CD4-positive, CD25-positive, alpha-beta regulatory T cell (primary cell): ENCODE measurements at regions not wholly inside any gene's neighbourhood (a gene's known extent, or its start where the extent isn't known, plus 50 kb on each side); places are given as distances from the start of the nearest gene placed in this dataset.

Experiments
- ATAC-seq, 2 donors: fragments of 150-1000 bp; cut with Tn5 transposase; one replicate each; pipeline ENCODE4 v1.10.0; 2021; ENCODE audit warnings: low read depth in 2 of 2, moderate number of reproducible peaks in 2 of 2, moderate library complexity in 1 of 2
- DNase-seq, 3 donors: peaks; one replicate each; pipeline versions ENCODE4 v3.0.0 to v3.0.0-alpha.2; 2012 to 2022; ENCODE audit warnings: mixed read lengths in 1 of 3
- H3K27ac ChIP-seq: one replicate; pipeline ENCODE4 v1.7.0; 2013; ENCODE audit warnings: mild to moderate bottlenecking, low read length; ENCODE audit not compliant: insufficient read depth, poor library complexity, severe bottlenecking
- H3K27me3 ChIP-seq: one replicate; pipeline ENCODE4 v1.7.0; 2013; ENCODE audit warnings: low read length; ENCODE audit not compliant: control insufficient read depth, insufficient read depth
- H3K36me3 ChIP-seq: one replicate; pipeline ENCODE4 v1.7.0; 2013; ENCODE audit warnings: mild to moderate bottlenecking, low read length, moderate library complexity; ENCODE audit not compliant: control insufficient read depth, insufficient read depth
- H3K4me1 ChIP-seq: 2 replicates; pipeline ENCODE4 v1.7.0; 2013; ENCODE audit warnings: mild to moderate bottlenecking, low read length; ENCODE audit not compliant: insufficient read depth, control insufficient read depth, poor library complexity, severe bottlenecking
- H3K4me3 ChIP-seq: one replicate; pipeline ENCODE4 v1.7.0; 2013; ENCODE audit warnings: low read depth, mild to moderate bottlenecking, low read length, moderate library complexity
- H3K9me3 ChIP-seq, 2 experiments: 1 replicate in 1 of 2; 2 replicates in 1 of 2; pipeline ENCODE4 v1.7.0; 2013; ENCODE audit warnings: low read length in 2 of 2, mild to moderate bottlenecking in 1 of 2, moderate library complexity in 1 of 2; ENCODE audit not compliant: control insufficient read depth in 2 of 2
- H3K27ac Mint-ChIP-seq, 3 donors: one replicate each; pipeline ENCODE4 v1.8.0; 2020 to 2022; ENCODE audit warnings: mild to moderate bottlenecking in 3 of 3, mixed read lengths in 3 of 3, moderate library complexity in 2 of 3
- H3K27me3 Mint-ChIP-seq: one replicate; pipeline ENCODE4 v1.8.0; 2022; ENCODE audit warnings: mild to moderate bottlenecking, mixed read lengths
- H3K36me3 Mint-ChIP-seq: one replicate; pipeline ENCODE4 v1.8.0; 2020; ENCODE audit warnings: mixed read lengths
- H3K4me1 Mint-ChIP-seq, 4 donors: one replicate each; pipeline ENCODE4 v1.8.0; 2020 to 2022; ENCODE audit warnings: mixed read lengths in 4 of 4, mild to moderate bottlenecking in 1 of 4
- H3K4me3 Mint-ChIP-seq, 4 donors: one replicate each; pipeline ENCODE4 v1.8.0; 2020 to 2022; ENCODE audit warnings: mild to moderate bottlenecking in 4 of 4, mixed read lengths in 4 of 4, moderate library complexity in 3 of 4
- H3K9me3 Mint-ChIP-seq, 7 donors: one replicate each; pipeline ENCODE4 v1.8.0; 2020 to 2022; ENCODE audit warnings: mixed read lengths in 7 of 7, mild to moderate bottlenecking in 3 of 7, moderate library complexity in 2 of 7

DNA sequence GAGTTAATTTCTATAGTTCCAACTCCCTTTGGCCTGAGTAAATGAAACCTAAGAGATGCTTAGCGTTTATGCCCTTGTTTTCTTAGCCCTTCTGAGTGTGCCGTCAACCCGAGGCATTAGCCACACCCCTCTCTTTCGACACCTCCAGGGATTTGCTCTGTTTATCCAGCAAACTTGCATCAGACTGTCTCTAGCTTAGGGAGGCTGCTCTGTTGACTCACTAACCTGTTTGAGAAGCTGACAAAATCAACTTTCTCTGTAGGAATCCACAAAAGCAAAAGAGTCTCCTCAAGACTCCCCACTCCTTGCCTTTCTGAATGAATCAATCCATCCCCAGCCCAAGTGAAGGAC, 317.6 kb downstream of the TNS1 start:
- Mint-ChIP-seq H3K4me3 (no peak overlapping the region), H3K27me3 (no peaks in the 10 kb centered on the region), H3K36me3 (no peaks in the 10 kb centered on the region), H3K4me1 (no peaks in the 10 kb centered on the region), H3K27ac (no peak overlapping the region), H3K9me3 (peaks cover 0 to 5% (median 0%) of the 10 kb centered on the region in 7 donors)
- Histone ChIP-seq H3K4me1 (no peaks in the 10 kb centered on the region), H3K9me3 (no peaks in the 10 kb centered on the region), H3K27ac (no peak overlapping the region), H3K36me3 (no peaks in the 10 kb centered on the region), H3K27me3 (no peaks in the 10 kb centered on the region), H3K4me3 (no peak overlapping the region)
- ATAC-seq (no peak), DNase-seq (no peak)

DNA sequence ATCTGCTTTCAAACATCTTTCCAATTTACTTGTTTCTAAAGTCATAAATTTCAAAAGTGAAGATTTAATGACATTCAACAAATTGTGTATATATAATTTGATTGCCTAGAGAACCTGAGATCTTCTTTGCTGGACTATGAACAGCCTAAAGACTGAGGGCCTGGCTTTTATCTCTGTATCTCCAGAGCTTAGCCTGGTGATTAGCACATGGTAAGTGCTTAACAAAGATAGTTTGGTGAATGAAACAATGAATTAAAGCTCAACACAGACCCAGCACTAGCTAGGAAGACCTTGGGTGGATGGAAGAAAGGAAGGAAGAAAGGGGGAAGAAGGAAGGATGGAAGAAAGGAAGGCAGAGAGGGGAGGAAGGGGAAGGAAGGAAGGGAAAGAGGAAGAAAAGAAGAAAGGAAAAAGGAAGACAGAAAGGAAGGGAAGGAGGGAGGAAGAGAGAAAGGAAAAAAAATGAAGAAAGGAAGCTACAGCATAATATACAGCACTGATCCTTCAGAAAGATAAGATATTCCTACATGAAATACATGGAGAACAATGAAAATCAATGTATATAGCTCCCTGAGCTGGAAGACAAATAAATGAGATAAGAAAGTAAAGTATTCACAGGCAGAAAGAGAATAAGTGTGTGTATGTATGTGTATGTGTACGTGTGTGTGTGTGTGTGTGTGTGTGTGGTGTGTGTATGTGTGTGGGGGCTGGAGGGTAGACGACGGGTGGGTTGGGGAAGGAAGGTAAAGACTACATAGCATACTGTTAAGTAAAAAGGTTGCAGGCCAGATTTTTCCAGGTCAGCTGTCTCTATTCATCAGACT, 318.2 kb downstream of the TNS1 start:
- no peak overlapping the region for H3K27ac ChIP-seq
- no peaks in the 10 kb centered on the region for H3K36me3 ChIP-seq
- Mint-ChIP-seq H3K4me1 (no peaks in the 10 kb centered on the region), H3K27ac (no peak overlapping the region), H3K9me3 (peaks cover 0 to 5% (median 0%) of the 10 kb centered on the region in 7 donors), H3K27me3 (no peaks in the 10 kb centered on the region), H3K36me3 (no peaks in the 10 kb centered on the region), H3K4me3 (no peak overlapping the region)
- ATAC-seq (no peak), DNase-seq (no peak)
- no peaks in the 10 kb centered on the region for H3K27me3 ChIP-seq
- no peaks in the 10 kb centered on the region for H3K9me3 ChIP-seq
- H3K4me3 ChIP-seq, result no peak overlapping the region
- H3K4me1 ChIP-seq, result no peaks in the 10 kb centered on the region

- DNase-seq, result no peak
- no peak for ATAC-seq
- H3K9me3 ChIP-seq, result no peaks in the 10 kb centered on the region
- H3K27ac Mint-ChIP-seq, result no peak overlapping the region
- H3K27me3 Mint-ChIP-seq, result no peaks in the 10 kb centered on the region
- no peak overlapping the region for H3K27ac ChIP-seq
- H3K27me3 ChIP-seq, result no peaks in the 10 kb centered on the region
- H3K36me3 ChIP-seq, result no peaks in the 10 kb centered on the region
- no peak overlapping the region for H3K4me3 ChIP-seq
- no peaks in the 10 kb centered on the region for H3K4me1 ChIP-seq
- peaks cover 0 to 7% (median 0%) of the 10 kb centered on the region in 7 donors for H3K9me3 Mint-ChIP-seq
- H3K4me1 Mint-ChIP-seq, result no peaks in the 10 kb centered on the region
- H3K4me3 Mint-ChIP-seq, result no peak overlapping the region
- H3K36me3 Mint-ChIP-seq, result no peaks in the 10 kb centered on the region
These were observed 319.5 kb downstream of the TNS1 start for GRCh38 chr2:217683106-217683870.

- Mint-ChIP-seq H3K36me3 (no peaks in the 10 kb centered on the region), H3K27me3 (no peaks in the 10 kb centered on the region), H3K4me3 (no peak overlapping the region), H3K27ac (no peak overlapping the region), H3K4me1 (no peaks in the 10 kb centered on the region), H3K9me3 (peaks cover 0 to 9% (median 0%) of the 10 kb centered on the region in 7 donors)
- Histone ChIP-seq H3K4me1 (no peaks in the 10 kb centered on the region), H3K27ac (no peak overlapping the region), H3K9me3 (no peaks in the 10 kb centered on the region), H3K4me3 (no peak overlapping the region), H3K27me3 (no peaks in the 10 kb centered on the region), H3K36me3 (no peaks in the 10 kb centered on the region)
- ATAC-seq, result no peak
- DNase-seq, result no peak
These were observed 321.0 kb downstream of the TNS1 start for GRCh38 chr2:217681791-217682190.

DNA sequence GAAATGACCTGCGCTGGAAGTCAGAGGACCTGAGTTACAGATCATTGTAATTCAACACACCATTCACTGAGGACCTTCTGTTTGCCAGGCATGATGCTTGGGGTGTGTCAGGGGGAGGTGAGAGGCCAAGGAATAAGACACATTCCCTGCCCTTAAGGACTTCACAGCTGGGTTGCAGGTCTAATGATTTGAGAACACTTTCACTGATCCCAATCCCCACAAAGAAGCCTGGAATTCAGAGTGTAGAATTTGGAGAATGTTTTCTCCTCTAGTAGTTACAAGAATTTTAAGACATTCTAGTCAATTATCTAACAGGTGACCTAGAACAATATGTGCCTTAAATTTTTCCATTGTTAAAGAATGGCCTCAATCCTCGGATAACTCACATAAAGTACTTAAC, 322.4 kb downstream of the TNS1 start:
- H3K9me3 Mint-ChIP-seq, result peaks cover 0 to 9% (median 0%) of the 10 kb centered on the region in 7 donors
- ATAC-seq (no peak), DNase-seq (no peak)
- no peak overlapping the region for H3K27ac Mint-ChIP-seq
- no peaks in the 10 kb centered on the region for H3K27me3 ChIP-seq
- no peak overlapping the region for H3K27ac ChIP-seq
- H3K4me3 ChIP-seq, result no peak overlapping the region
- H3K36me3 Mint-ChIP-seq, result no peaks in the 10 kb centered on the region
- H3K4me1 Mint-ChIP-seq, result no peaks in the 10 kb centered on the region
- H3K4me1 ChIP-seq, result no peaks in the 10 kb centered on the region
- no peak overlapping the region for H3K4me3 Mint-ChIP-seq
- H3K9me3 ChIP-seq, result no peaks in the 10 kb centered on the region
- H3K36me3 ChIP-seq, result no peaks in the 10 kb centered on the region
- no peaks in the 10 kb centered on the region for H3K27me3 Mint-ChIP-seq

- H3K4me3 ChIP-seq, result no peak overlapping the region
- H3K36me3 ChIP-seq, result no peaks in the 10 kb centered on the region
- Mint-ChIP-seq H3K4me3 (no peak overlapping the region), H3K27me3 (peaks cover 5% of the 10 kb centered on the region), H3K27ac (no peak overlapping the region), H3K4me1 (no peaks in the 10 kb centered on the region), H3K9me3 (peaks cover 0 to 5% (median 1%) of the 10 kb centered on the region in 7 donors), H3K36me3 (no peaks in the 10 kb centered on the region)
- H3K9me3 ChIP-seq, result no peaks in the 10 kb centered on the region
- H3K27me3 ChIP-seq, result no peaks in the 10 kb centered on the region
- no peaks in the 10 kb centered on the region for H3K4me1 ChIP-seq
- DNase-seq (no peak), ATAC-seq (no peak)
- no peak overlapping the region for H3K27ac ChIP-seq
These were observed 329.2 kb downstream of the TNS1 start for GRCh38 chr2:217673627-217674026.

DNA sequence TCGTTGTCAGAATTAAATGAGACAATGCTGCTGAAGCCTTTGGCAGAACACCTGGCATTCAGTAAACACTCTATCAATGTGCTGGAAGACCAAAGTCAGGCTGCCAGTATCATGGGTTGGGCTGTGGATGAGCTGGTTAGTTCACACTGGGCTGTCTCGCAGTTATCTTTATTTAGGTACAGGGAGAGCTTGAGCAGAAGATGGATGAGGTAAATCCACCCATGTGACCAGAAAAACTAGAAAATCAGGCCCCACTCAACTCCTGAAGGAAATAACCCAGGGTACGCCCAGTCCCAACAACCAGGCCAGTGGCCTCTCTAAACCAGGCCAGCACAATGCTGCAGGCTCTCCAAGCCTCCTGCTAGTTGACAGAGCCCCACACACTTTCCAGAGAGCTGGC, 330.3 kb downstream of the TNS1 start:
- no peaks in the 10 kb centered on the region for H3K36me3 ChIP-seq
- ATAC-seq (no peak), DNase-seq (no peak)
- H3K4me1 ChIP-seq, result no peaks in the 10 kb centered on the region
- no peaks in the 10 kb centered on the region for H3K36me3 Mint-ChIP-seq
- H3K4me3 Mint-ChIP-seq, result no peak overlapping the region
- no peaks in the 10 kb centered on the region for H3K27me3 ChIP-seq
- no peak overlapping the region for H3K27ac Mint-ChIP-seq
- no peaks in the 10 kb centered on the region for H3K9me3 ChIP-seq
- no peak overlapping the region for H3K27ac ChIP-seq
- H3K4me1 Mint-ChIP-seq, result no peaks in the 10 kb centered on the region
- peaks cover 0 to 3% (median 1%) of the 10 kb centered on the region in 7 donors for H3K9me3 Mint-ChIP-seq
- peaks cover 5% of the 10 kb centered on the region for H3K27me3 Mint-ChIP-seq
- H3K4me3 ChIP-seq, result no peak overlapping the region

DNA sequence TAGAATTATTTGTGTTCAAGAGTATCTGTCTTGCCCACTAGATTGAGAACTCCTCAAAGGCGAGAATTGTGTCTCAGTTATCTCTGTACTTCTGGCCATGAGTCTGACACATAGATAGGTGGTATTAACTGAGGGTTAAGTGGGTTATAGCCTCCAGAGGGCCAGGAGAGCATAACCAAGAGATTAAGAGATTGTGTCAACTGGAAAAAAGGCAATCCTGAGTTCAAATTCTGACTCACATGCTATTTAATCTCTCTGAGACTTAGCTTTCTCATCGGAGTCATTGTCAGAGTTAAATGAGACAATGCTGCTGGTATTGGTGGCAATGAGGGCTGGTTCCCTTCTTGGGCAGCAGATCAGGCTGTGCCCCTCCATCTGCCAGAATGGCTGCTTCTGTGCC, 330.9 kb downstream of the TNS1 start:
- peaks cover 5% of the 10 kb centered on the region for H3K27me3 Mint-ChIP-seq

More for the DNA sequence above, 330.9 kb downstream of the TNS1 start:
- Histone ChIP-seq H3K4me1 (no peaks in the 10 kb centered on the region), H3K9me3 (no peaks in the 10 kb centered on the region), H3K27me3 (no peaks in the 10 kb centered on the region), H3K27ac (no peak overlapping the region), H3K36me3 (no peaks in the 10 kb centered on the region), H3K4me3 (no peak overlapping the region)
- H3K4me1 Mint-ChIP-seq, result no peaks in the 10 kb centered on the region
- H3K4me3 Mint-ChIP-seq, result no peak overlapping the region
- H3K36me3 Mint-ChIP-seq, result no peaks in the 10 kb centered on the region
- no peak overlapping the region for H3K27ac Mint-ChIP-seq
- DNase-seq (no peak), ATAC-seq (no peak)
- peaks cover 0 to 2% (median 0%) of the 10 kb centered on the region in 7 donors for H3K9me3 Mint-ChIP-seq
